HG03520 (cell line): ENCODE measurements at regions not wholly inside any gene's neighbourhood (a gene's known extent, or its start where the extent isn't known, plus 50 kb on each side); places are given as distances from the start of the nearest gene placed in this dataset.
"Not testable (repeated sequence)": the region's sequence is repeated elsewhere in the genome, so short reads cannot be mapped to it uniquely, and the experiment has no call there.

ENCODE experiments used
- ATAC-seq: cut with Tn5 transposase; IDR thresholded peaks from one replicate; pipeline ENCODE4 v1.9.1; 2021; ENCODE audit warnings: mild to moderate bottlenecking, moderate library complexity; ENCODE audit not compliant: unreplicated experiment

DNA sequence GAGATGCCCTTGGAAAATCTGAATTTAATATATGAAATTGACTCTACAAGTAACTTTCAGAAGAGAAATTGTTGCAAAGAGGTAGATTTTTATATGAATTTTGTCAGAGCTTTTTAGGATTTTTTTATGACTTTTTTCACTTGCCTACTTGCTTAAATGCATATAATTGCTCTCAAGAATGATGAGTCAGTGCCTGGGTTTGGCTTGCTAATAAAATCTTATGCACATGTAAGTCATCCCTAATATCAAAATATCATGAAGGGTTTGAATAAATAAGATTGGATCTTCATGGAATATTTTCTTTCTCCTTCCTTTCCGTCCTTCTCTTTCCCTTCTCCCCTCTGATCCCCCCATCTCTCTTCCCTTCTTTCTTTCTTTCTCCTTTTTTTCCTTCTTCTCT is 354.1 kb downstream of the TXNL1 start:
- ATAC-seq, result no peak

DNA sequence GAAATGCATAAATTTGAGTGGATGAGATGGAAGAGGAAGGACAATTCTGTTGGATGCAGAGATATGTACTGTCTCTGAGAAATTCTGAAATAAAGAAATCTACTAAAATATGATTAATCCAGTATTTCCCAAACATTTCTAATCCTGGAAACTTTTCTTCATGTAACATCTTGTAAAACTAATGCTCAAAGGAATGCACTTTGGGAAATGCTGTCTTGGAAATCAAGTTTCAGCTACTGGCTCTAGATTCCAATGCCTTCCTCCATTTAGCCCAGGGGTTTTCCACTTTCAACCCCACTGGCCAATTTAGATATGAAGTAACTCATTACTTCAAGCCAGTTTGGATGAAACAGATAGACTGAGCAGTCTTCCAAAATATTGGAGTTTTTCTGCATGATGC is 355.1 kb downstream of the TXNL1 start:
- ATAC-seq, result no peak

- no peak for ATAC-seq
Observed at GRCh38 chr18:56282234-56283104, 355.9 kb downstream of the TXNL1 start.

- not testable (repeated sequence) for ATAC-seq
Observed at GRCh38 chr18:56279816-56280215, 358.6 kb downstream of the TXNL1 start.

DNA sequence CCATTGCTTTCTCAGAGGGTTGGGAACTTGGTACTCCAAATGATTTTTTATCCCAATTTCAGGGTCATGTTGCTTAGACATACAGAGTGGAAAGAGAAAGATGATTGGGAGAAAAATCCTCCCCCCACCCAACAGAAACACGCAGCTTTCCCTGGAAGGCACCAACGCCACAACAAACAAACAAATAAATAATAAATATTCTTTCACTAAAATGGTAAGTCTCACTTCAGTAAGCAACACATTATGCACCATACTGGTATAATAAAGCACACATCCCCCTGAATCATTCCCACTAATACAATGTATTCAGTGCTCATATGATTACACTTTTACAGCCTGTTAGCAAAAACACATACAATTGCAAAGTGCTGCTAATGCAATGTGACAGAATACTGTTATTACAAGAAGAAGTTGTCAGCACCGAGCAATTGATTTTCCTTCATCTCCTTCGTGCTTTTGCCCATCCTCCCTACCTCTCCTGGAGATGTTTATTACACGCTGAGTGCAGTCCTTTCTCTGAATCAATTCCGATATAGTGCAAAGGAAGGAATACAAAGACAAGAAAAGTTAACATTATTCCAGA is 359.9 kb downstream of the TXNL1 start:
- ATAC-seq, result no peak

GRCh38 chr18:56276466-56276865 is 361.9 kb downstream of the TXNL1 start:
- no peak for ATAC-seq

GRCh38 chr18:56273541-56274219 is 364.7 kb downstream of the TXNL1 start:
- ATAC-seq, result no peak

- ATAC-seq, result no peak
Observed at GRCh38 chr18:56270671-56271250, 367.6 kb downstream of the TXNL1 start.

- ATAC-seq, result no peak
Observed at GRCh38 chr18:56269958-56270357, 368.4 kb downstream of the TXNL1 start.

DNA sequence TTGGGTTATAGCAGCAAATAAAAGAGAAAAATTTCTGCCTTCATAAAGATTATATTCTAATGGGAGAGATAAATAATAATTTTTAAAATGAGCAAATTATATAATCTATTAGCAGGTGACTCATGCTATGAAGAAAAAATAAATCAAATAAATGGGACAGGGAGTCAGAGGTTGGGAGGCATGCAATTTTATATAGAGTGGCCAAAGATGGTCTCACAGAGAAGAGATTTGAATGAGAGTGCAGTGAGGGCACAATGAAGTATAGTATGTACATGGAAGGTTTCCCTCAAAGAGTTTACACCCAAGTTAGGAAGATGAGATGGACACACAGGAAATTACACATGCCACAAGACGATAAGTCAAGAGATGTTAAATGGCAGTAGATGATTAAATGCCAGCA is 369.4 kb downstream of the TXNL1 start:
- ATAC-seq, result no peak

DNA sequence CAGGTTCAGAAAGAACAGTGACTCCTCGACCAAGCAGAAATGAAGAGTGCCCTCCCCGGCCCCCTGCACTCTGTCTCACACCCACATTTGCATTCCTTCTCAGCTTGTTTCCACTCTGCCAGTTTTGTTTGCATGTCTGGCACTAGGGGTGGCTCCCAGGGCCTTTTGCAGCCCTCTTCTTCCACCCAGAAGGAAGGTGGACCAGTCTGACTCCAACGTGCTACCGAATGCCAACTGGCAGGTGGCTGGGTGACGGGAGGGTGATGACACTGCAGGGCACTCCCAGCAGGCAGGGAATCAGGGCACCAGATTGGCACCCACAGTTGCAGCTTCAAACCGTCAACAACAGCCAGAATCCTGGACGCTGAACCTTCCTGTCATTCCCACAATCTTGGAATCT is 371.1 kb downstream of the TXNL1 start:
- ATAC-seq, result no peak

- ATAC-seq, result no peak
Observed at GRCh38 chr18:56258178-56258577, 380.2 kb downstream of the TXNL1 start.

DNA sequence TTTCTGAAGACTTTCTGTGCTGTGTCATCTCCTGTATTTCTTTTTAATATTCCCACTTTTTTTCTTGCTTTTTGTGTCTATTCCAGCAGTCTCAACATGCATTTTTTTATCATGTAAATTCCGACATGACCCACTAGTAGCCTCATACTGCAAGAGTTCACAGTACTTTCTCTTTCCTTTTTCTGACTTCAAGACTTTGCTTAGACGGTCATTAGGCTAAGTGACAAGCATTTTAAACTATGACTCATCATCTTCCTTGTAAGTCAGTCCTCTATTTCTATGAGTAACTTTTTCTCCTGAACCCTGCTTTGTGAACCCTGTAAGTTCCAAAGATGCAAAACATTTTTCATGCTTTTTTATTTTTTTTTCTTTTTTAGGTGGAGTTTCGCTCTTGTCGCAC is 381.2 kb downstream of the TXNL1 start:
- ATAC-seq, result peak; percentile 95

GRCh38 chr18:56256659-56257058 is 381.7 kb downstream of the TXNL1 start:
- ATAC-seq, result no peak

- ATAC-seq, result no peak
Observed at GRCh38 chr18:56255381-56255780, 383.0 kb downstream of the TXNL1 start.

GRCh38 chr18:56252456-56252855 is 385.9 kb downstream of the TXNL1 start:
- no peak for ATAC-seq

DNA sequence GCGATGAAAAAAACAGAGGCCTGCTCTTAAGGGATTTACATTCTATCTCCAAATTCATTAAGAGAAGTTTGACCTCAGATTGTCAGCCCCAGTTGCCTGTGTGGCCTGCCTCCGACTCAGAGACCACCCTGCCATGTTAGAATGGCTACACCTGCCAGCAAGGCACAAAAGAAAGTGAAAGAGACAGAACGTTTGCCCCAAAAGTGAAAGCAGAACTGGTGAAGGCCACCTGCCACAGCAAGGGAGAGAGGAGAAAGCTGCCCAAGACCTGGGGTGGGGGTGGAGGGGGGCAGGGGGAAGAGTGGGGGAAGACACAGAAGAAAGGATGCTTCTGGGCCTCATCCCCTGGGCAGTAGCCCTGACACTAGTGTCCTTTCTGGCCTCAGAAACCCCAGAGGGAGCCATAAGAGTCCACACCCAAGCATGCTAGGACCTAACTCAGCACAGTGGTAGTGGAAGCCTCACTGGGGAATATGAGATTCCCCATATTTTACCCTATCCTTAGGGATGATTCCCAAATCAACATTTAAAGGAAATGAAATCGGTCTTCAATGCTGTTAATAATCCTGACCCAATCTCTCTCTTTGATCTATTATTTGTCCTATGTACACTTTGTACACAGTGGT is 389.7 kb downstream of the TXNL1 start:
- ATAC-seq, result peak; percentile 96

DNA sequence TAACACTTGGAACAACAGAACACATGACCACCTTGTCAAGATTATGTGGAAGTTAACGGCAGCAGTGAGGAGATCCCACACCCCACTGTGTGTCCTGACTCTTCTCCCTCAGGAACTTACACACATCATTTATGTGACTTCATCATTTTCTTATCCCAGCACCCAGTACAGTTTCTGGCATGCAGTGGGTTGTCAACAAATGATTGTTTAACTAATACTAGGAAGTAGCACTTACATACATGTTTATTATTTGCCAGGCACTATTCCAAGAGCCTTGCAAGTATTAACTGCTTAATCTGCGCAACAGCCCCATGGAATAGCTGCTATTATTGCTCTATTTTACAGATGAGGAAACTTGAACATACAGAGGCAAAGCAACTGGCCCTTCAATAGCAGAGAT is 391.5 kb downstream of the TXNL1 start:
- ATAC-seq, result no peak

- no peak for ATAC-seq
Observed at GRCh38 chr18:56245866-56246580, 392.4 kb downstream of the TXNL1 start.

DNA sequence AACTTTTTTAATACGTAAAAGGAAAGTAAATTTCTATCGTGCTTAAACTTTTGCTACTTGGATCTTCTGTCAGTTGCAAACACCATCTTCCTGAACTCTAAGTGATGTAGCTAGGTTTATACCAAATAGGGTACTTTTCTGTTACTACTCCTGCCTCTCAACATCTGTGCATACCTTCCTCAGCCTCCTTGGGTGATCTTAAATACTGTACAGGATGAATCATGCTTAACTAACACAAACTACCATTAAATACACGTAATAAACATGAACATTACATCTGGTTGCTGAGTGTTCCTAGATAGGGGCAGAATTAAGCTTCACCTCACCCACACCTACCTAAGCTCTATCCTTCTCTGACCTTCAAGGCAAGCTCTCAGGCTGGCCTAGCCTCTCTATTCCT is 398.0 kb downstream of the TXNL1 start:
- no peak for ATAC-seq

GRCh38 chr18:56238576-56238975 is 399.8 kb downstream of the TXNL1 start:
- ATAC-seq, result no peak
